ENCODE measurements at regions not wholly inside any gene's neighbourhood (a gene's known extent, or its start where the extent isn't known, plus 50 kb on each side); places are given as distances from the start of the nearest gene placed in this dataset.

DNA sequence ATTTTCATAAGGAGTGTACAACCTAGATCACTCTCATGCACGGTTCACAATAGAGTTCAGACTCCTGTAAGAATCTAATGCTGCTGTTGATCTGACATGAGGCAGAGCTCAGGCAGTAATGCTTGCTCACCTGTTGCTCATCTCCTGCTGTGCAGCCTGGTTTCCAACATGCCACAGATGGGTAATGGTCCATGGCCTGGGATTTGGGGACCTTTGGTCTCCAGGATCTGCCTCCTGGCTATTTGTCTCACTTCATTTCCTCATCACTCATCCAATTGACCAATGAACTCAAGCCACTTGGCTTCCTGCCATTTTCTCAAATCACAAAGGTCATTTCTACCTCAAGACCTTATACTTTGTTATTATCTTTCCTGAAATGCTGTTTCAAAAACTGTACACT is 786.1 kb downstream of the ANKRD7 start (continued):
- TF ChIP-seq, protein P1, sequence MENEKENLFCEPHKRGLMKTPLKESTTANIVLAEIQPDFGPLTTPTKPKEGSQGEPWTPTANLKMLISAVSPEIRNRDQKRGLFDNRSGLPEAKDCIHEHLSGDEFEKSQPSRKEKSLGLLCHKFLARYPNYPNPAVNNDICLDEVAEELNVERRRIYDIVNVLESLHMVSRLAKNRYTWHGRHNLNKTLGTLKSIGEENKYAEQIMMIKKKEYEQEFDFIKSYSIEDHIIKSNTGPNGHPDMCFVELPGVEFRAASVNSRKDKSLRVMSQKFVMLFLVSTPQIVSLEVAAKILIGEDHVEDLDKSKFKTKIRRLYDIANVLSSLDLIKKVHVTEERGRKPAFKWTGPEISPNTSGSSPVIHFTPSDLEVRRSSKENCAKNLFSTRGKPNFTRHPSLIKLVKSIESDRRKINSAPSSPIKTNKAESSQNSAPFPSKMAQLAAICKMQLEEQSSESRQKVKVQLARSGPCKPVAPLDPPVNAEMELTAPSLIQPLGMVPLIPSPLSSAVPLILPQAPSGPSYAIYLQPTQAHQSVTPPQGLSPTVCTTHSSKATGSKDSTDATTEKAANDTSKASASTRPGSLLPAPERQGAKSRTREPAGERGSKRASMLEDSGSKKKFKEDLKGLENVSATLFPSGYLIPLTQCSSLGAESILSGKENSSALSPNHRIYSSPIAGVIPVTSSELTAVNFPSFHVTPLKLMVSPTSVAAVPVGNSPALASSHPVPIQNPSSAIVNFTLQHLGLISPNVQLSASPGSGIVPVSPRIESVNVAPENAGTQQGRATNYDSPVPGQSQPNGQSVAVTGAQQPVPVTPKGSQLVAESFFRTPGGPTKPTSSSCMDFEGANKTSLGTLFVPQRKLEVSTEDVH (IDR thresholded peaks at IDR 0.05; ENCODE audit: low read depth, partially characterized antibody): no peak
- TF ChIP-seq, protein P2, sequence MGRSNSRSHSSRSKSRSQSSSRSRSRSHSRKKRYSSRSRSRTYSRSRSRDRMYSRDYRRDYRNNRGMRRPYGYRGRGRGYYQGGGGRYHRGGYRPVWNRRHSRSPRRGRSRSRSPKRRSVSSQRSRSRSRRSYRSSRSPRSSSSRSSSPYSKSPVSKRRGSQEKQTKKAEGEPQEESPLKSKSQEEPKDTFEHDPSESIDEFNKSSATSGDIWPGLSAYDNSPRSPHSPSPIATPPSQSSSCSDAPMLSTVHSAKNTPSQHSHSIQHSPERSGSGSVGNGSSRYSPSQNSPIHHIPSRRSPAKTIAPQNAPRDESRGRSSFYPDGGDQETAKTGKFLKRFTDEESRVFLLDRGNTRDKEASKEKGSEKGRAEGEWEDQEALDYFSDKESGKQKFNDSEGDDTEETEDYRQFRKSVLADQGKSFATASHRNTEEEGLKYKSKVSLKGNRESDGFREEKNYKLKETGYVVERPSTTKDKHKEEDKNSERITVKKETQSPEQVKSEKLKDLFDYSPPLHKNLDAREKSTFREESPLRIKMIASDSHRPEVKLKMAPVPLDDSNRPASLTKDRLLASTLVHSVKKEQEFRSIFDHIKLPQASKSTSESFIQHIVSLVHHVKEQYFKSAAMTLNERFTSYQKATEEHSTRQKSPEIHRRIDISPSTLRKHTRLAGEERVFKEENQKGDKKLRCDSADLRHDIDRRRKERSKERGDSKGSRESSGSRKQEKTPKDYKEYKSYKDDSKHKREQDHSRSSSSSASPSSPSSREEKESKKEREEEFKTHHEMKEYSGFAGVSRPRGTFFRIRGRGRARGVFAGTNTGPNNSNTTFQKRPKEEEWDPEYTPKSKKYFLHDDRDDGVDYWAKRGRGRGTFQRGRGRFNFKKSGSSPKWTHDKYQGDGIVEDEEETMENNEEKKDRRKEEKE (IDR thresholded peaks at IDR 0.05): no peak
- TF ChIP-seq BRCA1 (IDR thresholded peaks at IDR 0.05; ENCODE audit: low read depth, low read length) (no peak), TCF3 (IDR thresholded peaks at IDR 0.05; ENCODE audit: borderline replicate concordance, insufficient read depth, low read depth, low read length) (no peak), E4F1 (IDR thresholded peaks at IDR 0.05; ENCODE audit: borderline replicate concordance, partially characterized antibody) (no peak)
- TF ChIP-seq, protein P3, sequence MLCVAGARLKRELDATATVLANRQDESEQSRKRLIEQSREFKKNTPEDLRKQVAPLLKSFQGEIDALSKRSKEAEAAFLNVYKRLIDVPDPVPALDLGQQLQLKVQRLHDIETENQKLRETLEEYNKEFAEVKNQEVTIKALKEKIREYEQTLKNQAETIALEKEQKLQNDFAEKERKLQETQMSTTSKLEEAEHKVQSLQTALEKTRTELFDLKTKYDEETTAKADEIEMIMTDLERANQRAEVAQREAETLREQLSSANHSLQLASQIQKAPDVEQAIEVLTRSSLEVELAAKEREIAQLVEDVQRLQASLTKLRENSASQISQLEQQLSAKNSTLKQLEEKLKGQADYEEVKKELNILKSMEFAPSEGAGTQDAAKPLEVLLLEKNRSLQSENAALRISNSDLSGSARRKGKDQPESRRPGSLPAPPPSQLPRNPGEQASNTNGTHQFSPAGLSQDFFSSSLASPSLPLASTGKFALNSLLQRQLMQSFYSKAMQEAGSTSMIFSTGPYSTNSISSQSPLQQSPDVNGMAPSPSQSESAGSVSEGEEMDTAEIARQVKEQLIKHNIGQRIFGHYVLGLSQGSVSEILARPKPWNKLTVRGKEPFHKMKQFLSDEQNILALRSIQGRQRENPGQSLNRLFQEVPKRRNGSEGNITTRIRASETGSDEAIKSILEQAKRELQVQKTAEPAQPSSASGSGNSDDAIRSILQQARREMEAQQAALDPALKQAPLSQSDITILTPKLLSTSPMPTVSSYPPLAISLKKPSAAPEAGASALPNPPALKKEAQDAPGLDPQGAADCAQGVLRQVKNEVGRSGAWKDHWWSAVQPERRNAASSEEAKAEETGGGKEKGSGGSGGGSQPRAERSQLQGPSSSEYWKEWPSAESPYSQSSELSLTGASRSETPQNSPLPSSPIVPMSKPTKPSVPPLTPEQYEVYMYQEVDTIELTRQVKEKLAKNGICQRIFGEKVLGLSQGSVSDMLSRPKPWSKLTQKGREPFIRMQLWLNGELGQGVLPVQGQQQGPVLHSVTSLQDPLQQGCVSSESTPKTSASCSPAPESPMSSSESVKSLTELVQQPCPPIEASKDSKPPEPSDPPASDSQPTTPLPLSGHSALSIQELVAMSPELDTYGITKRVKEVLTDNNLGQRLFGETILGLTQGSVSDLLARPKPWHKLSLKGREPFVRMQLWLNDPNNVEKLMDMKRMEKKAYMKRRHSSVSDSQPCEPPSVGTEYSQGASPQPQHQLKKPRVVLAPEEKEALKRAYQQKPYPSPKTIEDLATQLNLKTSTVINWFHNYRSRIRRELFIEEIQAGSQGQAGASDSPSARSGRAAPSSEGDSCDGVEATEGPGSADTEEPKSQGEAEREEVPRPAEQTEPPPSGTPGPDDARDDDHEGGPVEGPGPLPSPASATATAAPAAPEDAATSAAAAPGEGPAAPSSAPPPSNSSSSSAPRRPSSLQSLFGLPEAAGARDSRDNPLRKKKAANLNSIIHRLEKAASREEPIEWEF (IDR thresholded peaks at IDR 0.05; ENCODE audit: insufficient replicate concordance, low read depth, low read length): no peak
